HG02840 (cell line): ENCODE measurements at regions not wholly inside any gene's neighbourhood (a gene's known extent, or its start where the extent isn't known, plus 50 kb on each side); places are given as distances from the start of the nearest gene placed in this dataset.
"Not testable (repeated sequence)": the region's sequence is repeated elsewhere in the genome, so short reads cannot be mapped to it uniquely, and the experiment has no call there.

ENCODE experiments used
- ATAC-seq: cut with Tn5 transposase; IDR thresholded peaks from one replicate; pipeline ENCODE4 v1.9.1; 2021; ENCODE audit warnings: mild to moderate bottlenecking, moderate library complexity, moderate number of reproducible peaks; ENCODE audit not compliant: unreplicated experiment, low FRiP score

DNA sequence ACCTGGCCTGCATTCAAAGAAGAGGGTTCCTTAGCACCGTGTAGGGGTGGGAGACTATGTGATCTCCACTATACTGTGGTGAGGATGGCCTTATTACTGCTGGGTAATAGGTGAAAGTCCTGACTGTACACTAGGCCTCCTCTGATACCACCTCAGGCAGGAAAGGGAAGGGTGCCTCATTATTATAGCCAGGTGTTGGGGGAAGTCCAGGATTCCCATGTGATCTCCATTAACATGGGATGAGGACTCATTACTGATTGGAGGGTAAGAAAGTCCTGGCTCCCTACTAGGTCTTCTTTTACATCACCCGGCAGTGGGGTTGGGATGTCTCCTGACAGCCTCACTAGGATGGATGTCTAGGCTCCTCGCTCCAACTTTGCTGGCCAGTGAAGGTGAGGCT is 252.1 kb downstream of the LRIG3 start:
- no peak for ATAC-seq

- no peak for ATAC-seq
Measured at GRCh38 chr12:58668871-58669270, 251.4 kb downstream of the LRIG3 start.

DNA sequence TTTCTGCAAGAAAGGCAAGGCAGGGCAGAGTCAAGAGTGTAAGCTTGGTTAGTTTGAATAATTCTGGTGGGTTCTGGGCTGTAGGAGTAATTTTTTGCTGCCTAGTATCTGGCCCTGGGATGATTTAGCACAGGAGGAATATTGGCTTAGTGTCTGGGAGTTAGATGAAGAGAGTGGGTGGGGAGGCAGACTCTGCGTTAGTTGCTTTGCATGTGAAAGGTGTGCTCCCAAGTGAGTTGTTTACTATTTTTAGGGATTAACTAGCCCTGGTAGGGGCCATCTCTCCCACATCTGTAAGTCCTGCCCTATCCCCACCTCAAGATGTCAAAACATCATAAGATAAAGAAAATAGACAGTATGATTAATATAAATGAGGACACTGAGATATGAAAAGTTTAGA is 249.7 kb downstream of the LRIG3 start:
- ATAC-seq, result no peak

DNA sequence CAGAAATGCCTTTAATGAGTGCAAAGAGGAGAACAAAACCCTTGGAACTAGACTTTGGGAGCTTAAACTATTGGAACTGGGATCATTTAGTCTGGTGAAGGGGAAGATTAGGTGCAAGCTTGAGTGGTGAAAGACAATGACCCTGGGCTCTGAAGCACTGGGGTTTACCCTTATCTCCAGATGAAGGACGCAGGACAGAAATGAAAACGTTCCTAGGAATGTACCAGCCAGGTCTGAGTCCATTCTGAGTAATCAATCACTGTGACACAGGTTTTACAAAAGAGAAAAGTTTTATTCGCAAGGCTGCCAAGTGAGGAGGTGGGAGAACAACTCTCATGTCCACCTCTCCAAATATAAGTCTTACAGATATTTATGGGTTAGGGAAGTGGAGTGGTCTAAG is 249.1 kb downstream of the LRIG3 start:
- no peak for ATAC-seq

- ATAC-seq, result no peak
Measured at GRCh38 chr12:58673021-58673420, 247.3 kb downstream of the LRIG3 start.

GRCh38 chr12:58677833-58678232 is 242.5 kb downstream of the LRIG3 start:
- ATAC-seq, result not testable (repeated sequence)

DNA sequence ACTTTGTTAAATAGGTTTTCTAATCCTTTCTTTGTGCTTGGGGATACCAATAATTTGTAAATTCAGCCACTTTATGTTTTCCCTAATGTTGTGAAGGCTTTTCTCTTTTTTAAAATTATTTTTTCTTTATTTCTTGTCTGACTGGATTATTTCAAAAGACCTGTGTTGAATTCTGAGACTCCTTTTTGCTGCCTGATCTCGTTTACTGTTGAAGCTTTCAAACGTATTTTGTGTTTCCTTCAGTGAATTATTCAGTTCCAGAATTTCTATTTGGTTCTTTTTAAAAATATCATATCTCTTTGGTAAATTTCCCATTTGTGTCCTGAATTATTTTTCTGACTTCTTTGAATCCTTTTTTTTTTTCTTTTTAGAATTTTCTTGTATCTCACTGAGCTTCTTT is 241.6 kb downstream of the LRIG3 start:
- no peak for ATAC-seq

DNA sequence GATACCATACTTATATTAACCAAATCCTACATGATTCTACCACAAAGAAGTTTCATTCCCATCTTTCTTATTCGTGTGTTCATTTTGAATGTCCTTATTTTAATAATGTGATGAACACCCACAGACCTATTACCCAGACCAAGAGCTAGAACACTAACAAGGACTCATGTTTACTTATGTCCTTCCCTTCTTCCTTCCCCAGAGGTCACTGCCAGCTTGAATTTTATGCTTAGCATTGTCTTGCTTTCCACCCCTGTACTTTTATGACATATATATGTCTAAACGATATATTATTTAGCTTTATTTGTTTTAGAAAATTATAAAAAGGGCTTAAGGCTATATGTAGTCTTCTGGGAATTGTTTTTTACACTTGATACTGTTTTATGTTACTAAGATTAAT is 238.6 kb downstream of the LRIG3 start:
- ATAC-seq, result no peak

- ATAC-seq, result no peak
Measured at GRCh38 chr12:58695263-58695662, 225.0 kb downstream of the LRIG3 start.

GRCh38 chr12:58701536-58701935 is 218.8 kb downstream of the LRIG3 start:
- ATAC-seq, result no peak

GRCh38 chr12:58703866-58704265 is 216.4 kb downstream of the LRIG3 start:
- no peak for ATAC-seq

- ATAC-seq, result not testable (repeated sequence)
Measured at GRCh38 chr12:58704770-58705169, 215.5 kb downstream of the LRIG3 start.

DNA sequence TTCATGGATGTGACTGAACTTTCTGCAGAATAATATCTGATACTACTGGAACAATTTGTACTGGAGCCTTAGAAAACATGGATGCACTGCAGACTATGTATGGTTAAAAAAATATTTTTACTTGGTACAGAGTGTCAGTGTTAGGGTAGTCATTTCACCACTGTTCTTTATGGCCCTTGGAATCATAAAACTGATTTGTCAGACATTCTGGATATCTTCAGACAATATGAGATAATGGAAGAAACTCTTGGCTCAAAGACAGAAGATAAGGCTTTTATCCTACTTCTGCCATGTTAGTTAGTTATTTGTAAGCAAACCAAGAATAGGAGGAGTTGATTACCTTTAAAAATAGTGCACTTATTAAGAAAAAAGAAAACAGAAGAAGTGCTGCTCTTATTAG is 209.4 kb downstream of the LRIG3 start:
- no peak for ATAC-seq

GRCh38 chr12:58711974-58712373 is 208.3 kb downstream of the LRIG3 start:
- no peak for ATAC-seq

DNA sequence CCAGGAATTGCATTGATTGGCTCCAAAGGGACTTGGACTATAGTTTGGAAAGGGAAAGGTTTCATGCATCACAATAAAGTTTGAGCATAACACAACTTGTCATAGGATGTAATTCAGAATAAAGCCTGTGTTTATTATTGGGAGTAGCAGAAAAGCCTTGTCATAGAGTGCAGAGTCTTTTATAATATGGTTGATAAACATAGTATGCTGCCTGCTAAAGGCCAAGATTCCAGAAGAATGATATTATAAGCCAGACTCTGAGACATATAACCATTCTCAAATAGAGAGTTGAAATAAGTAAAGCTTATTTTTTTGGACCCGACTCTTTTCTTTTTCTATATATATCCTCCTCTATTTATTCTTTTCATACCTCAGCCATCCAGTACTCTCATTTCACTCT is 207.3 kb downstream of the LRIG3 start:
- ATAC-seq, result no peak

DNA sequence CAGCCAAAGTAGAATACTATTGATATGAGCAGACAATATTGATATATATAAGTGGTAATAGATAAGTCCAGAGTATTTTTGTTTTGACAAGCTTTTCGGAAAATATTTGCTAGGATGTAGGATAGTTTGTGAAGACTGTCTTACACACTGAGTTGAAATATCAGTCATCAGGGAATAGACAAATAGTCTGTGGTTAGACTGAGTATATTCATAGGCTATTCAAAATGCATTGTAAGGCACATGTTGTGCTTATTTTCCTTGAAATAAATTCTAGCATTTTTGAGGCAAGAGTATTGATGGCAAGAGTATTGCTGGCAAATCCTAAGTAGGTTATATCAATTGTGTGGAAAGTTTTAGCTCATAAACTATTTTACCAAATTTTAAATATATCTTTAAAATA is 201.1 kb downstream of the LRIG3 start:
- ATAC-seq, result no peak

GRCh38 chr12:58720421-58720820 is 199.9 kb downstream of the LRIG3 start:
- ATAC-seq, result no peak

DNA sequence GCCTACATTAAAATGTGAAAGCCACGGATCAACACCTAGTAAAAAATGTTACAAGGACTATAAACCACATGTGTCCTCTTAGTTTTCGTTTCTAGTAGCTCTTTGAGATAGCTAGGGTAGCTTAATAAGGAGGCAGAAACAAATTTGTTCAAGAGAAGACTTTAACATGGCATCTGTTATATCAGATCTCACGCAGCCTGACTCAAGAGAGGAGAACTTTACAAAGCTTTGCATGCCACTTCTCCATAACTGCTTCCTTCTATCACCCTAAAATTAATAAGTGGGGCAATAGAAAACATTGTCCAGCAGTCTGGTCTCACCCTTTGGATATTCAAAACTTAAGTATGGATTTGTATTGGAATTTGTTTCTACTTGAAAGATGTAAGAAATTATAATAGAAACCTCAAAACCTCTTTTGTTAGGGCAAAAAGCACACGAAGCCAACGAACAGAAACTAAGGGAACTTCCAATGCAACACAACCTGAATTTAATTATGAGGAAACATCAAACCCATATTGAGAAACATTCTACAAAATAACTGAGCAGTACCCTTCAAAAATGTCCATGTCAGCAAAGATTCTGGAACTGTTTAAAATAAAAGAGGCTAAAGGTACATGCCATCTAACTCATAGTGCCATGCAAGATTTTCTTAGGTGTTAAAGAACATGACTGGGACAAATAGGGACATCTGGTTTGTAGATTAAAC is 194.8 kb downstream of the LRIG3 start:
- no peak for ATAC-seq

DNA sequence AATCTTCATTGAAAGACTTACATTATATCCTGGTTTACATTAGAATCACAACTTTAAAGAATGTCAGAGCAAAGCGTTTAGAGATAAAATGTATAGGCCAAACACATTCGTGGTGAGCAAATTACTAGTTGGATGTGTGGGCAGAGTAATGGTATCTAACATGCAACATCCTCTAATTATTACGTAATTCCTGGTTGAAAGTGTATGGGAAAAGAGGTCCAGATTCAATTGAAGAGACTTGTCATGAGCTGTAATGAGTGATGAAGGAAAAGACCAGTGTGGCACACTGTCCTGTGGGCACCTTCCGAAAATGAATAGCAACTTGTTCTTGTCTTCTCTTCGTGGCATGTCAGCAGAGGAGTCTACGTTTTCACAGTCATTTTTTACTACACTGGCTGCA is 192.8 kb downstream of the LRIG3 start:
- no peak for ATAC-seq

DNA sequence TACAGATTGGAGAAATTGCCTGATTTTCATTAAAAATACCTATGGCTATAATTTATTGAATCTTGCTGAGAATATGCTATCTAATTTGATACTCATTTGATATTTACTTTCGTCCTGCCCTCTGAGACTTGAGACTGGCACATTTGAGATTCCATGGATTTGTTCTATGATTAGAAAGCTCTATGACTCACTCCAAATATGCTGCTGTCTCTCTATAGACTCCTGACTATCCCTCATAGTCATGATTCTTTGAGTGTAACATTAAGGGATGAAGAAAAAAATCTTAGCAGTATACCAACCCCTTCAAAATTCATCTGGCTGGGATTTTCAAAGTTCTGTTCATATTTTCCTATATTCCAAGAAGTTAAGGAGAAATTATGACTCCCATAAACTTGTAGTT is 191.9 kb downstream of the LRIG3 start:
- no peak for ATAC-seq

- no peak for ATAC-seq
Measured at GRCh38 chr12:58731096-58731495, 189.2 kb downstream of the LRIG3 start.

GRCh38 chr12:58732894-58733293 is 187.4 kb downstream of the LRIG3 start:
- no peak for ATAC-seq

DNA sequence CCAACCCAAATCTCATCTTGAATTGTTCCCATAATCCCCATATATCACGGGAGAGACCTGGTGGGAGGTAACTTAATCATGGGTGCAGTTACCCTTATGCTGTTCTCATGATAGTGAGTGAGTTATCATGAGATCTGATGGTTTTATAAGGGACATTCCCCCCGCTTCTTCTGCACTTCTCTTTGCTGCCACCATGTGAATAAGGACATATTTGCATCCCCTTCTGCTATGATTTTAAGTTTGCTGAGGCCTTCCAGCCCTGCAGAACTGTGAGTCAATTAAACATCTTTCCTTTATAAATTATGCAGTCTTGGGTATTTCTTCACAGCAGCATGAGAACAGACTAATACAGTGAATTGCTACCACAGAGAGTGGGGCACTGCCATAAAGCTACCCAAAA is 179.1 kb downstream of the LRIG3 start:
- no peak for ATAC-seq
